Natural killer cell (primary cell): ENCODE measurements at regions not wholly inside any gene's neighbourhood (a gene's known extent, or its start where the extent isn't known, plus 50 kb on each side); places are given as distances from the start of the nearest gene placed in this dataset.
A peak's percentile ranks its signal among the peaks of the same experiment; 100 is the strongest.

Experiments used
- ATAC-seq, 3 donors: fragments of 150-1000 bp in 2 of 3; fragments of 200-7000 bp in 1 of 3; cut with Tn5 transposase; 1 replicate in 1 of 3; 2 replicates in 2 of 3; pipeline ENCODE4 v1.10.0; 2021; ENCODE audit warnings: mild to moderate bottlenecking in 2 of 3, moderate library complexity in 2 of 3
- DNase-seq, 2 donors: peaks; one replicate each; pipeline versions ENCODE4 v3.0.0 to v3.0.0-alpha.2; 2013 to 2021; ENCODE audit warnings: mixed read lengths in 1 of 2
- H3K27ac ChIP-seq: one replicate; pipeline ENCODE4 v1.5.1; 2013; ENCODE audit warnings: mild to moderate bottlenecking, low read length
- H3K27me3 ChIP-seq: one replicate; pipeline ENCODE4 v1.6.1; 2013; ENCODE audit warnings: low read length; ENCODE audit not compliant: control insufficient read depth, insufficient read depth
- H3K36me3 ChIP-seq: one replicate; pipeline ENCODE4 v1.6.1; 2013; ENCODE audit warnings: low read length; ENCODE audit not compliant: control insufficient read depth, insufficient read depth
- H3K4me1 ChIP-seq: one replicate; pipeline ENCODE4 v1.6.1; 2013; ENCODE audit warnings: low read length; ENCODE audit not compliant: control insufficient read depth, insufficient read depth
- H3K4me3 ChIP-seq: one replicate; pipeline ENCODE4 v1.5.1; 2013; ENCODE audit warnings: low read length
- H3K9me3 ChIP-seq: one replicate; pipeline ENCODE4 v1.6.1; 2013; ENCODE audit warnings: low read length; ENCODE audit not compliant: control insufficient read depth, insufficient read depth
- H3K27ac Mint-ChIP-seq, 2 donors: one replicate each; pipeline ENCODE4 v1.8.0; 2022; ENCODE audit warnings: mild to moderate bottlenecking in 2 of 2, mixed read lengths in 2 of 2, moderate library complexity in 1 of 2
- H3K27me3 Mint-ChIP-seq, 2 donors: one replicate each; pipeline ENCODE4 v1.8.0; 2022; ENCODE audit warnings: low read depth in 2 of 2, mixed read lengths in 2 of 2
- H3K36me3 Mint-ChIP-seq: one replicate; pipeline ENCODE4 v1.8.0; 2022; ENCODE audit warnings: mixed read lengths
- H3K4me1 Mint-ChIP-seq, 2 donors: one replicate each; pipeline ENCODE4 v1.8.0; 2022; ENCODE audit warnings: mixed read lengths in 2 of 2
- H3K4me3 Mint-ChIP-seq: one replicate; pipeline ENCODE4 v1.8.0; 2022; ENCODE audit warnings: mild to moderate bottlenecking, moderate library complexity, mixed read lengths
- H3K9me3 Mint-ChIP-seq, 2 donors: one replicate each; pipeline ENCODE4 v1.8.0; 2022; ENCODE audit warnings: mixed read lengths in 2 of 2
- CTCF ChIP-seq: fragments of 200-600 bp; IDR thresholded peaks from one replicate; pipeline ENCODE4 v1.8.0; 2022; ENCODE audit warnings: antibody characterized with exemption
- WGBS: methylation state at CpG from one replicate; pipeline ENCODE4 v1.1.7; 2013; ENCODE audit warnings: missing lambda C conversion rate; ENCODE audit not compliant: insufficient coverage; 5-methylcytosine and 5-hydroxymethylcytosine counted together
- intact Hi-C: fragments of 100-400 bp; cut with micrococcal nuclease; formaldehyde crosslinking; loops from one replicate; pipeline ENCODE4 v1.14.2; 2022

- TF ChIP-seq CTCF, result no peak
- no peaks in the 10 kb centered on the region for H3K9me3 Mint-ChIP-seq
- peaks cover 2% of the 10 kb centered on the region for H3K27me3 ChIP-seq
- intact Hi-C loops, result no loop called here
- H3K9me3 ChIP-seq, result peaks cover 4% of the 10 kb centered on the region
- ATAC-seq (no peak), DNase-seq (no peak)
- H3K4me1 ChIP-seq, result peaks cover 6% of the 10 kb centered on the region
- H3K27ac Mint-ChIP-seq, result no peak overlapping the region
- H3K4me3 ChIP-seq, result no peak overlapping the region
- WGBS, result 79% methylated on average over 2 of the region's 2 CpGs
- H3K36me3 Mint-ChIP-seq, result no peaks in the 10 kb centered on the region
- H3K36me3 ChIP-seq, result no peaks in the 10 kb centered on the region
- peaks cover 18% of the 10 kb centered on the region in 2 donors for H3K4me1 Mint-ChIP-seq
- H3K4me3 Mint-ChIP-seq, result no peak overlapping the region
- H3K27me3 Mint-ChIP-seq, result peaks cover 36 to 51% of the 10 kb centered on the region in 2 donors
- H3K27ac ChIP-seq, result no peak overlapping the region
Observed at GRCh38 chr9:84107081-84107480, 126.5 kb downstream of the RMI1 start.

GRCh38 chr9:84107995-84108394 lies 127.4 kb downstream of the RMI1 start:
- Histone ChIP-seq H3K36me3 (no peaks in the 10 kb centered on the region), H3K4me1 (peaks cover 6% of the 10 kb centered on the region), H3K27ac (no peak overlapping the region), H3K4me3 (no peak overlapping the region), H3K9me3 (peaks cover 4% of the 10 kb centered on the region), H3K27me3 (no peaks in the 10 kb centered on the region)
- Mint-ChIP-seq H3K27me3 (peaks cover 38 to 60% of the 10 kb centered on the region in 2 donors), H3K27ac (no peak overlapping the region), H3K9me3 (peaks cover 0 to 3% of the 10 kb centered on the region in 2 donors), H3K4me3 (peak overlapping the region; percentile 42), H3K36me3 (no peaks in the 10 kb centered on the region), H3K4me1 (peaks cover 18% of the 10 kb centered on the region in 2 donors)
- intact Hi-C loops, result no loop called here
- no peak for TF ChIP-seq CTCF
- ATAC-seq, result no peak
- no peak for DNase-seq
- WGBS, result 9% methylated on average over 1 of the region's 1 CpG

GRCh38 chr9:84111726-84112125 lies 131.1 kb downstream of the RMI1 start:
- H3K4me3 ChIP-seq, result no peak overlapping the region
- Mint-ChIP-seq H3K4me1 (peaks cover 18% of the 10 kb centered on the region in 2 donors), H3K27ac (no peak overlapping the region), H3K27me3 (peaks cover 41 to 71% of the 10 kb centered on the region in 2 donors), H3K4me3 (no peak overlapping the region), H3K36me3 (peaks cover 37% of the 10 kb centered on the region), H3K9me3 (peaks cover 6 to 9% of the 10 kb centered on the region in 2 donors)
- H3K36me3 ChIP-seq, result no peaks in the 10 kb centered on the region
- DNase-seq (no peak), ATAC-seq (no peak)
- no peak for TF ChIP-seq CTCF
- H3K9me3 ChIP-seq, result no peaks in the 10 kb centered on the region
- peaks cover 6% of the 10 kb centered on the region for H3K4me1 ChIP-seq
- H3K27ac ChIP-seq, result no peak overlapping the region
- no peaks in the 10 kb centered on the region for H3K27me3 ChIP-seq
- 98% methylated on average over 3 of the region's 3 CpGs for WGBS
- intact Hi-C loops, result no loop called here

GRCh38 chr9:84121991-84122523 lies 141.5 kb downstream of the RMI1 start:
- no peak for TF ChIP-seq CTCF
- Histone ChIP-seq H3K36me3 (no peaks in the 10 kb centered on the region), H3K27me3 (peaks cover 4% of the 10 kb centered on the region), H3K4me3 (no peak overlapping the region), H3K9me3 (no peaks in the 10 kb centered on the region), H3K27ac (no peak overlapping the region), H3K4me1 (no peaks in the 10 kb centered on the region)
- WGBS, result 80% methylated on average over 1 of the region's 1 CpG
- peaks cover 10% of the 10 kb centered on the region for H3K36me3 Mint-ChIP-seq
- peaks cover 22 to 32% of the 10 kb centered on the region in 2 donors for H3K27me3 Mint-ChIP-seq
- no peak for ATAC-seq
- no peaks in the 10 kb centered on the region for H3K4me1 Mint-ChIP-seq
- intact Hi-C loops, result loop anchor here (10.0 kb wide), 1 partner anchor 47 kb away; no protein-coding TSS in a partner anchor
- H3K27ac Mint-ChIP-seq, result no peak overlapping the region
- no peak for DNase-seq
- H3K4me3 Mint-ChIP-seq, result no peak overlapping the region
- H3K9me3 Mint-ChIP-seq, result peaks cover 0 to 4% of the 10 kb centered on the region in 2 donors
